Endothelial cell of umbilical vein (primary cell): ENCODE measurements at regions not wholly inside any gene's neighbourhood (a gene's known extent, or its start where the extent isn't known, plus 50 kb on each side); places are given as distances from the start of the nearest gene placed in this dataset.

Experiments used
- EZH2 ChIP-seq: IDR thresholded peaks from 2 replicates; pipeline ENCODE4 v1.6.1; 2012; ENCODE audit warnings: borderline replicate concordance, low read depth, mild to moderate bottlenecking, moderate library complexity, low read length, inconsistent platforms; ENCODE audit not compliant: severe bottlenecking
- JUN ChIP-seq: IDR thresholded peaks from 2 replicates; pipeline ENCODE4 v1.6.1; 2011; ENCODE audit warnings: borderline replicate concordance, low read depth; ENCODE audit not compliant: insufficient read length, insufficient read depth
- POLR2A ChIP-seq: IDR thresholded peaks from 2 replicates; pipeline ENCODE4 v1.6.1; 2012; ENCODE audit warnings: low read depth, mild to moderate bottlenecking, control low read depth, low read length
- POLR2AphosphoS5 ChIP-seq: IDR thresholded peaks from 2 replicates; pipeline ENCODE4 v1.6.1; 2012; ENCODE audit warnings: low read depth, mild to moderate bottlenecking, control low read depth, low read length, moderate library complexity; ENCODE audit not compliant: insufficient read depth
- TF ChIP-seq, protein P1 (sequence below), 2 donors: IDR thresholded peaks; 1 replicate in 1 of 2; 2 replicates in 1 of 2; pipeline ENCODE4 v1.5.1; 2011; ENCODE audit warnings: low read length in 2 of 2, mild to moderate bottlenecking in 2 of 2, moderate library complexity in 2 of 2, control low read depth in 1 of 2, inconsistent platforms in 1 of 2, low read depth in 1 of 2; ENCODE audit not compliant: insufficient read depth in 1 of 2; ENCODE audit errors: extremely low read depth in 1 of 2

GRCh38 chr10:2023687-2024086 is 286.4 kb upstream of the ADARB2 start:
- TF ChIP-seq, protein P1, sequence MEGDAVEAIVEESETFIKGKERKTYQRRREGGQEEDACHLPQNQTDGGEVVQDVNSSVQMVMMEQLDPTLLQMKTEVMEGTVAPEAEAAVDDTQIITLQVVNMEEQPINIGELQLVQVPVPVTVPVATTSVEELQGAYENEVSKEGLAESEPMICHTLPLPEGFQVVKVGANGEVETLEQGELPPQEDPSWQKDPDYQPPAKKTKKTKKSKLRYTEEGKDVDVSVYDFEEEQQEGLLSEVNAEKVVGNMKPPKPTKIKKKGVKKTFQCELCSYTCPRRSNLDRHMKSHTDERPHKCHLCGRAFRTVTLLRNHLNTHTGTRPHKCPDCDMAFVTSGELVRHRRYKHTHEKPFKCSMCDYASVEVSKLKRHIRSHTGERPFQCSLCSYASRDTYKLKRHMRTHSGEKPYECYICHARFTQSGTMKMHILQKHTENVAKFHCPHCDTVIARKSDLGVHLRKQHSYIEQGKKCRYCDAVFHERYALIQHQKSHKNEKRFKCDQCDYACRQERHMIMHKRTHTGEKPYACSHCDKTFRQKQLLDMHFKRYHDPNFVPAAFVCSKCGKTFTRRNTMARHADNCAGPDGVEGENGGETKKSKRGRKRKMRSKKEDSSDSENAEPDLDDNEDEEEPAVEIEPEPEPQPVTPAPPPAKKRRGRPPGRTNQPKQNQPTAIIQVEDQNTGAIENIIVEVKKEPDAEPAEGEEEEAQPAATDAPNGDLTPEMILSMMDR (IDR thresholded peaks at IDR 0.05; ENCODE audit: extremely low read depth in 1 of 2, insufficient read depth in 1 of 2, low read depth in 1 of 2, low read length in 2 of 2) = no peak
- TF ChIP-seq EZH2 (no peak), POLR2AphosphoS5 (no peak), POLR2A (no peak), JUN (no peak)
